Neuronal stem cell (in vitro differentiated cells): ENCODE measurements at regions not wholly inside any gene's neighbourhood (a gene's known extent, or its start where the extent isn't known, plus 50 kb on each side); places are given as distances from the start of the nearest gene placed in this dataset.

Experiments
- DNase-seq: peaks from one replicate; pipeline ENCODE4 v3.0.0-alpha.2; 2013; ENCODE audit warnings: low spot score
- H2AFZ ChIP-seq: one replicate; pipeline ENCODE4 v1.6.1; 2013; ENCODE audit warnings: mild to moderate bottlenecking, low read length, inconsistent platforms
- H2AK5ac ChIP-seq: 2 replicates; pipeline ENCODE4 v1.6.1; 2013; ENCODE audit warnings: low read depth, mild to moderate bottlenecking, inconsistent platforms, low read length, moderate library complexity, mixed read lengths
- H2BK120ac ChIP-seq: 2 replicates; pipeline ENCODE4 v1.6.1; 2013; ENCODE audit warnings: low read depth, mild to moderate bottlenecking, inconsistent platforms, low read length, moderate library complexity, mixed read lengths
- H2BK12ac ChIP-seq: one replicate; pipeline ENCODE4 v1.6.1; 2013; ENCODE audit warnings: low read length, inconsistent platforms
- H2BK15ac ChIP-seq: 2 replicates; pipeline ENCODE4 v1.6.1; 2013; ENCODE audit warnings: mild to moderate bottlenecking, low read length, inconsistent platforms, mixed read lengths
- H2BK5ac ChIP-seq: one replicate; pipeline ENCODE4 v1.6.1; 2013; ENCODE audit warnings: inconsistent platforms, mild to moderate bottlenecking, low read length, moderate library complexity
- H3K14ac ChIP-seq: one replicate; pipeline ENCODE4 v1.6.1; 2013; ENCODE audit warnings: low read length, inconsistent platforms
- H3K18ac ChIP-seq: 2 replicates; pipeline ENCODE4 v1.6.1; 2013; ENCODE audit warnings: low read length, inconsistent platforms
- H3K23ac ChIP-seq: 2 replicates; pipeline ENCODE4 v1.6.1; 2013; ENCODE audit warnings: low read depth, mild to moderate bottlenecking, mixed read lengths, low read length, inconsistent platforms; ENCODE audit not compliant: poor library complexity
- H3K27ac ChIP-seq: replicated peaks from 3 replicates; pipeline ENCODE4 v1.5.1; 2013; ENCODE audit warnings: low read length, inconsistent platforms
- H3K27me3 ChIP-seq, 3 experiments: 2 replicates each; pipeline ENCODE4 v1.6.1; 2013; ENCODE audit warnings: low read length in 3 of 3, mild to moderate bottlenecking in 2 of 3, inconsistent platforms in 1 of 3, low read depth in 1 of 3, mixed read lengths in 1 of 3, moderate library complexity in 1 of 3; ENCODE audit not compliant: control insufficient read depth in 3 of 3, insufficient read depth in 3 of 3
- H3K36me3 ChIP-seq, 2 donors: replicated peaks in 1 of 2; 2 replicates each; pipeline ENCODE4 v1.6.1; 2013; ENCODE audit warnings: low read length in 2 of 2; ENCODE audit not compliant: control insufficient read depth in 2 of 2, insufficient read depth in 2 of 2
- H3K4ac ChIP-seq: 2 replicates; pipeline ENCODE4 v1.6.1; 2013; ENCODE audit warnings: inconsistent platforms, mild to moderate bottlenecking, low read length, moderate library complexity
- H3K4me1 ChIP-seq, 2 donors: 1 replicate in 1 of 2; 2 replicates in 1 of 2; pipeline ENCODE4 v1.6.1; 2013; ENCODE audit warnings: low read length in 2 of 2, low read depth in 1 of 2; ENCODE audit not compliant: control insufficient read depth in 2 of 2, insufficient read depth in 1 of 2
- H3K4me2 ChIP-seq: one replicate; pipeline ENCODE4 v1.6.1; 2013; ENCODE audit warnings: mild to moderate bottlenecking, low read length, inconsistent platforms; ENCODE audit not compliant: insufficient read depth, poor library complexity, severe bottlenecking
- H3K4me3 ChIP-seq, 2 donors: 2 replicates each; pipeline ENCODE4 v1.5.1; 2013; ENCODE audit warnings: low read length in 2 of 2, mild to moderate bottlenecking in 2 of 2, inconsistent platforms in 1 of 2, moderate library complexity in 1 of 2
- H3K79me1 ChIP-seq: one replicate; pipeline ENCODE4 v1.6.1; 2013; ENCODE audit warnings: low read depth, mild to moderate bottlenecking, inconsistent platforms, low read length, moderate library complexity
- H3K9ac ChIP-seq: one replicate; pipeline ENCODE4 v1.6.1; 2013; ENCODE audit warnings: mild to moderate bottlenecking, low read depth, low read length, inconsistent platforms; ENCODE audit not compliant: poor library complexity
- H3K9me3 ChIP-seq, 2 donors: replicated peaks in 1 of 2; 2 replicates each; pipeline versions ENCODE3 to v1.6.1; 2013; ENCODE audit warnings: low read length in 2 of 2, mild to moderate bottlenecking in 2 of 2, inconsistent platforms in 1 of 2, low read depth in 1 of 2, mixed read lengths in 1 of 2, moderate library complexity in 1 of 2; ENCODE audit not compliant: control insufficient read depth in 2 of 2, insufficient read depth in 1 of 2
- H4K8ac ChIP-seq: one replicate; pipeline ENCODE4 v1.6.1; 2013; ENCODE audit warnings: low read depth, mild to moderate bottlenecking, inconsistent platforms, low read length, moderate library complexity
- H4K91ac ChIP-seq: one replicate; pipeline ENCODE4 v1.6.1; 2013; ENCODE audit warnings: low read length, low read depth, mild to moderate bottlenecking, inconsistent platforms; ENCODE audit not compliant: poor library complexity
- WGBS, 2 donors: extraction: QIAGEN DNeasy Blood & Tissue Kit; methylation state at CpG; one replicate each; pipeline ENCODE4 v1.1.7; 2013; ENCODE audit warnings: missing lambda C conversion rate in 2 of 2, mixed read lengths in 1 of 2; ENCODE audit not compliant: insufficient read length in 2 of 2, insufficient replicate concordance in 1 of 2; ENCODE audit errors: extremely low coverage in 2 of 2; 5-methylcytosine and 5-hydroxymethylcytosine counted together

- Histone ChIP-seq H2AK5ac (no peak overlapping the region), H3K36me3 (no peaks in the 10 kb centered on the region), H2BK15ac (no peak overlapping the region), H3K79me1 (no peaks in the 10 kb centered on the region), H2BK5ac (no peak overlapping the region), H2BK12ac (no peak overlapping the region), H3K4me2 (no peak overlapping the region), H3K4me1 (peaks cover 0 to 2% of the 10 kb centered on the region in 2 donors), H3K4ac (no peak overlapping the region), H3K14ac (no peak overlapping the region), H4K91ac (no peak overlapping the region), H2BK120ac (no peak overlapping the region), H4K8ac (no peak overlapping the region), H2AFZ (no peak overlapping the region), H3K9ac (no peak overlapping the region), H3K27me3 (no peaks in the 10 kb centered on the region), H3K18ac (no peak overlapping the region), H3K9me3 (no peaks in the 10 kb centered on the region), H3K27ac (no peak overlapping the region), H3K23ac (no peak overlapping the region), H3K4me3 (no peak overlapping the region)
- no peak for DNase-seq
- WGBS, 2 donors: no CpG with 5 or more reads among the region's 1 CpG
Measured at GRCh38 chr7:86453454-86453853, 190.3 kb upstream of the GRM3 start.

GRCh38 chr7:86448856-86449255, 194.9 kb upstream of the GRM3 start:
- H3K14ac ChIP-seq: no peak overlapping the region
- no peak overlapping the region for H2BK5ac ChIP-seq
- no peak overlapping the region for H2AK5ac ChIP-seq
- no peak overlapping the region for H3K4ac ChIP-seq
- DNase-seq: no peak
- H3K27me3 ChIP-seq: no peaks in the 10 kb centered on the region
- no peak overlapping the region for H2BK120ac ChIP-seq
- no CpG with 5 or more reads among the region's 3 CpGs for WGBS, 2 donors
- no peak overlapping the region for H4K91ac ChIP-seq
- no peak overlapping the region for H3K18ac ChIP-seq
- no peak overlapping the region for H2BK12ac ChIP-seq
- H3K4me1 ChIP-seq: peaks cover 0 to 2% of the 10 kb centered on the region in 2 donors
- H3K27ac ChIP-seq: no peak overlapping the region
- no peak overlapping the region for H3K9ac ChIP-seq
- no peak overlapping the region for H2BK15ac ChIP-seq
- H3K4me3 ChIP-seq: no peak overlapping the region
- no peak overlapping the region for H2AFZ ChIP-seq
- H3K4me2 ChIP-seq: no peak overlapping the region
- no peak overlapping the region for H4K8ac ChIP-seq
- no peak overlapping the region for H3K23ac ChIP-seq
- H3K79me1 ChIP-seq: no peaks in the 10 kb centered on the region
- H3K36me3 ChIP-seq: no peaks in the 10 kb centered on the region
- no peaks in the 10 kb centered on the region for H3K9me3 ChIP-seq

DNA sequence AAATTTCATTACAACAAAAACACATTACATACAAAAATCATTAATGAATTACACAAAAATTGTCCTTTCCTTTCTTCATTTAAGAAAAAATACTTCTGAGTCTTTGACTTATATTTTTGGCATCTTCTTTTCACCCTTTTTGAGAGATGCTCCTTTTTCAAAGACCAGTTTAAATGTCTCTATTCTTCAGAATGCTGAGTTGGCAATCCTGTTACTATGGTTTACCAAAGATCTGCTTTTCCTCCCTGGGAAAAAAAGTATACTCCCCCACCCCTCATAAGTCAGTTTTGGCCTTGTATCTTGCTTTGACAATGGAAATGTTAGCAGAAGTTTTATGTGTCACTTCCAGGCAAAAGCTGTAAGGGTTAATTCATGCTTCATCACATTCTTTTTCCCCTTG, 198.4 kb upstream of the GRM3 start:
- H3K4ac ChIP-seq: no peak overlapping the region
- DNase-seq: no peak
- H2AK5ac ChIP-seq: no peak overlapping the region
- H3K27me3 ChIP-seq: no peaks in the 10 kb centered on the region
- no peaks in the 10 kb centered on the region for H3K79me1 ChIP-seq
- H4K8ac ChIP-seq: no peak overlapping the region
- H3K4me2 ChIP-seq: no peak overlapping the region
- H4K91ac ChIP-seq: no peak overlapping the region
- H3K4me3 ChIP-seq: no peak overlapping the region
- H2BK120ac ChIP-seq: no peak overlapping the region
- H3K27ac ChIP-seq: no peak overlapping the region
- H3K9me3 ChIP-seq: no peaks in the 10 kb centered on the region
- H2AFZ ChIP-seq: no peak overlapping the region
- no peak overlapping the region for H3K14ac ChIP-seq
- no peak overlapping the region for H2BK12ac ChIP-seq
- no peak overlapping the region for H3K18ac ChIP-seq
- no peaks in the 10 kb centered on the region for H3K36me3 ChIP-seq
- no peak overlapping the region for H3K23ac ChIP-seq
- no peak overlapping the region for H2BK15ac ChIP-seq
- H2BK5ac ChIP-seq: no peak overlapping the region
- H3K9ac ChIP-seq: no peak overlapping the region
- H3K4me1 ChIP-seq: no peaks in the 10 kb centered on the region

- no peak overlapping the region for H2BK15ac ChIP-seq
- H4K8ac ChIP-seq: no peak overlapping the region
- no peak overlapping the region for H2BK5ac ChIP-seq
- H3K27me3 ChIP-seq: no peaks in the 10 kb centered on the region
- no peak overlapping the region for H3K23ac ChIP-seq
- no peak overlapping the region for H3K9ac ChIP-seq
- no peaks in the 10 kb centered on the region for H3K79me1 ChIP-seq
- H3K14ac ChIP-seq: no peak overlapping the region
- H3K4me2 ChIP-seq: no peak overlapping the region
- H3K36me3 ChIP-seq: no peaks in the 10 kb centered on the region
- no CpG with 5 or more reads among the region's 2 CpGs for WGBS, 2 donors
- no peak overlapping the region for H4K91ac ChIP-seq
- no peaks in the 10 kb centered on the region for H3K9me3 ChIP-seq
- no peak overlapping the region for H3K4ac ChIP-seq
- no peak overlapping the region for H3K27ac ChIP-seq
- H3K18ac ChIP-seq: no peak overlapping the region
- no peak overlapping the region for H3K4me3 ChIP-seq
- no peak overlapping the region for H2AFZ ChIP-seq
- no peak overlapping the region for H2BK12ac ChIP-seq
- no peak overlapping the region for H2BK120ac ChIP-seq
- no peak overlapping the region for H2AK5ac ChIP-seq
- DNase-seq: no peak
- no peaks in the 10 kb centered on the region for H3K4me1 ChIP-seq
Measured at GRCh38 chr7:86444245-86444644, 199.5 kb upstream of the GRM3 start.
